HEK293 (cell line): ENCODE measurements at regions not wholly inside any gene's neighbourhood (a gene's known extent, or its start where the extent isn't known, plus 50 kb on each side); places are given as distances from the start of the nearest gene placed in this dataset.

Experiments used
- CTCF ChIA-PET: fragments of 350-600 bp; formaldehyde crosslinking; extraction: SDS; loops from one replicate; lab custom pipeline; 2021; ENCODE audit warnings: antibody characterized with exemption; lab: Yijun Ruan, JAX
- POLR2A ChIA-PET: fragments of 300-600 bp; formaldehyde crosslinking; extraction: SDS; loops from one replicate; lab custom pipeline; 2020; ENCODE audit warnings: antibody characterized with exemption, inconsistent platforms; lab: Yijun Ruan, JAX
- H3K27ac ChIP-seq: fragments of 200-500 bp; sonication (Bioruptor generic); 2 replicates; pipeline ENCODE4 v1.5.1; 2014; ENCODE audit warnings: low read depth, low read length, control low read depth, inconsistent platforms; ENCODE audit errors: extremely low read depth
- H3K36me3 ChIP-seq, 2 experiments: fragments of 200-500 bp in 1 of 2; sonication (Bioruptor generic) in 1 of 2; 1 replicate in 1 of 2; 2 replicates in 1 of 2; pipeline ENCODE4 v1.5.1; 2014 to 2017; ENCODE audit warnings: inconsistent platforms in 2 of 2, low read length in 2 of 2; ENCODE audit not compliant: control insufficient read depth in 2 of 2, insufficient read depth in 1 of 2
- H3K4me1 ChIP-seq: fragments of 200-500 bp; sonication (Bioruptor generic); 2 replicates; pipeline ENCODE4 v1.5.1; 2014; ENCODE audit warnings: mild to moderate bottlenecking, low read length, inconsistent platforms; ENCODE audit not compliant: control insufficient read depth, insufficient read depth
- H3K4me3 ChIP-seq: 2 replicates; pipeline ENCODE4 v1.5.1; 2011; ENCODE audit warnings: low read depth, mild to moderate bottlenecking, control low read depth, low read length, moderate library complexity
- H3K9me3 ChIP-seq: fragments of 200-500 bp; sonication (Bioruptor generic); 2 replicates; pipeline ENCODE4 v1.5.1; 2014; ENCODE audit warnings: low read depth, low read length, inconsistent platforms; ENCODE audit not compliant: control insufficient read depth, insufficient read depth
- AEBP2 ChIP-seq: fragments of 450-650 bp; formaldehyde crosslinking; IDR thresholded peaks from 2 replicates; pipeline ENCODE4 v1.5.1; 2016; ENCODE audit warnings: missing biosample characterization, missing genetic modification characterization, borderline replicate concordance
- ELK4 ChIP-seq: IDR thresholded peaks from 2 replicates; pipeline ENCODE4 v1.6.1; 2011; ENCODE audit warnings: mild to moderate bottlenecking, low read depth, low read length, borderline replicate concordance
- KLF7 ChIP-seq: fragments of 450-650 bp; formaldehyde crosslinking; IDR thresholded peaks from 2 replicates; pipeline ENCODE4 v1.5.1; 2016; ENCODE audit warnings: missing biosample characterization, missing genetic modification characterization, borderline replicate concordance
- SALL2 ChIP-seq: fragments of 450-650 bp; formaldehyde crosslinking; IDR thresholded peaks from 2 replicates; pipeline ENCODE4 v1.5.0; 2017; ENCODE audit warnings: missing biosample characterization, mild to moderate bottlenecking, missing genetic modification characterization, borderline replicate concordance
- SETDB1 ChIP-seq: IDR thresholded peaks from one replicate; pipeline ENCODE4 v1.6.1; 2017; ENCODE audit warnings: mild to moderate bottlenecking, low read length, moderate library complexity, mixed read lengths; ENCODE audit not compliant: insufficient read length
- ZBTB44 ChIP-seq: fragments of 450-650 bp; IDR thresholded peaks from 2 replicates; pipeline ENCODE4 v1.5.1; 2018; ENCODE audit warnings: missing biosample characterization, mild to moderate bottlenecking, missing genetic modification characterization
- ZBTB49 ChIP-seq: fragments of 450-650 bp; formaldehyde crosslinking; IDR thresholded peaks from 2 replicates; pipeline ENCODE4 v1.5.1; 2016; ENCODE audit warnings: missing biosample characterization, missing genetic modification characterization, low read depth
- ZFHX2 ChIP-seq: fragments of 450-650 bp; formaldehyde crosslinking; conservative IDR thresholded peaks from 2 replicates; pipeline ENCODE4 v1.5.1; 2016; ENCODE audit warnings: missing biosample characterization, missing genetic modification characterization
- ZNF202 ChIP-seq: fragments of 450-650 bp; formaldehyde crosslinking; IDR thresholded peaks from 2 replicates; pipeline ENCODE4 v1.5.1; 2016; ENCODE audit warnings: missing biosample characterization, missing genetic modification characterization, borderline replicate concordance
- ZNF274 ChIP-seq, 2 experiments: fragments of 200-500 bp in 1 of 2; fragments of 450-650 bp in 1 of 2; sonication (Bioruptor generic) in 1 of 2; formaldehyde crosslinking in 1 of 2; IDR thresholded peaks; 2 replicates each; pipeline versions ENCODE4 v1.5.1 to v1.6.1; 2014 to 2016; ENCODE audit warnings: borderline replicate concordance in 1 of 2, inconsistent platforms in 1 of 2, low read length in 1 of 2, missing biosample characterization in 1 of 2, missing genetic modification characterization in 1 of 2
- ZNF362 ChIP-seq: fragments of 450-650 bp; formaldehyde crosslinking; IDR thresholded peaks from 2 replicates; pipeline ENCODE4 v1.5.1; 2016; ENCODE audit warnings: missing biosample characterization, missing genetic modification characterization
- ZNF394 ChIP-seq: fragments of 450-650 bp; formaldehyde crosslinking; IDR thresholded peaks from 2 replicates; pipeline ENCODE4 v1.5.1; 2016; ENCODE audit warnings: missing biosample characterization, missing genetic modification characterization, mild to moderate bottlenecking, moderate library complexity, borderline replicate concordance
- ZNF555 ChIP-seq: fragments of 450-650 bp; formaldehyde crosslinking; conservative IDR thresholded peaks from 2 replicates; pipeline ENCODE4 v1.5.1; 2017; ENCODE audit warnings: missing biosample characterization, mild to moderate bottlenecking, missing genetic modification characterization, inconsistent platforms
- ZNF610 ChIP-seq: fragments of 450-650 bp; formaldehyde crosslinking; IDR thresholded peaks from 2 replicates; pipeline ENCODE4 v1.5.1; 2016; ENCODE audit warnings: missing biosample characterization, missing genetic modification characterization, borderline replicate concordance
- ZNF658 ChIP-seq: fragments of 450-650 bp; formaldehyde crosslinking; IDR thresholded peaks from 2 replicates; pipeline ENCODE4; 2016; ENCODE audit warnings: missing biosample characterization, missing genetic modification characterization
- ZNF785 ChIP-seq: fragments of 450-650 bp; formaldehyde crosslinking; IDR thresholded peaks from 2 replicates; pipeline ENCODE4 v1.5.1; 2016; ENCODE audit warnings: missing biosample characterization, missing genetic modification characterization
- ZSCAN4 ChIP-seq: fragments of 450-650 bp; formaldehyde crosslinking; IDR thresholded peaks from 2 replicates; pipeline ENCODE4 v1.5.1; 2017; ENCODE audit warnings: missing biosample characterization, missing genetic modification characterization

GRCh38 chr5:82839881-82840280 lies 237.3 kb downstream of the TMEM167A start:
- no peak for TF ChIP-seq ZNF202 (tag by site-specific recombination)
- TF ChIP-seq ZSCAN4 (tag by site-specific recombination), result no peak
- TF ChIP-seq ZBTB49 (tag by site-specific recombination), result no peak
- TF ChIP-seq ZNF274 (IDR thresholded peaks at IDR 0.05; ENCODE audit: low read length), result no peak
- no peak for TF ChIP-seq ZNF274 (tag by site-specific recombination; IDR thresholded peaks at IDR 0.05; ENCODE audit: borderline replicate concordance)
- no peak for TF ChIP-seq KLF7 (tag by site-specific recombination)
- no peak for TF ChIP-seq ZNF610 (tag by site-specific recombination)
- TF ChIP-seq ZNF394, result no peak
- TF ChIP-seq ELK4, result no peak
- no peak for TF ChIP-seq ZNF658 (tag by site-specific recombination)
- no peak for TF ChIP-seq AEBP2 (tag by site-specific recombination)
- no peak for TF ChIP-seq ZFHX2 (tag by site-specific recombination)
- TF ChIP-seq SALL2, result no peak
- TF ChIP-seq SETDB1, result no peak
- no peak for TF ChIP-seq ZNF362 (tag by site-specific recombination)
- TF ChIP-seq ZNF785, result no peak
- TF ChIP-seq ZBTB44 (tag by site-specific recombination), result no peak
- no peak for TF ChIP-seq ZNF555
- Histone ChIP-seq H3K36me3 (no peaks in the 10 kb centered on the region), H3K27ac (no peak overlapping the region), H3K9me3 (no peaks in the 10 kb centered on the region), H3K4me3 (no peak overlapping the region), H3K4me1 (no peaks in the 10 kb centered on the region)
- CTCF ChIA-PET, result interaction anchor here (0.6 to 1.0 kb wide), 2 partner anchors 24 to 72 kb away, joined by 3 read pairs; no protein-coding TSS in a partner anchor
- POLR2A ChIA-PET, result no interaction called here
